IMR-90 (cell line): ENCODE measurements at regions not wholly inside any gene's neighbourhood (a gene's known extent, or its start where the extent isn't known, plus 50 kb on each side); places are given as distances from the start of the nearest gene placed in this dataset.

ENCODE experiments used
- ATAC-seq: fragments of 200-7000 bp; cut with Tn5 transposase; 2 replicates; pipeline ENCODE4 v1.9.1; 2020; ENCODE audit warnings: low read depth, mild to moderate bottlenecking, moderate library complexity
- BruUV-seq: library from RNA; stranded (reverse); fragments of 400-500 nt; replicated peaks from 2 replicates; lab custom pipeline; 2021; lab: Mats Ljungman, UMichigan
- CTCF ChIA-PET: fragments of 300-600 bp; formaldehyde crosslinking; extraction: SDS; loops from one replicate; lab custom pipeline; 2021; ENCODE audit warnings: antibody characterized with exemption; lab: Yijun Ruan, JAX
- POLR2A ChIA-PET: fragments of 300-600 bp; sonication (Branson Sonifier 250); formaldehyde crosslinking; loops from one replicate; lab custom pipeline; 2022; ENCODE audit warnings: antibody characterized with exemption; ENCODE audit not compliant: unreplicated experiment; lab: Charles Lee
- DNase-seq: peaks from one replicate; pipeline ENCODE4 v3.0.0; 2013
- H2AFZ ChIP-seq: replicated peaks from 2 replicates; pipeline ENCODE3; 2013; ENCODE audit warnings: low read length, mild to moderate bottlenecking; ENCODE audit not compliant: poor library complexity
- H2AK5ac ChIP-seq: 2 replicates; pipeline ENCODE4 v1.6.1; 2013; ENCODE audit warnings: low read depth, low read length, inconsistent platforms
- H2AK9ac ChIP-seq: replicated peaks from 2 replicates; pipeline ENCODE3; 2013; ENCODE audit warnings: mild to moderate bottlenecking, low read depth, low read length, moderate library complexity; ENCODE audit not compliant: poor library complexity
- H2BK120ac ChIP-seq: 2 replicates; pipeline ENCODE4 v1.6.1; 2013; ENCODE audit warnings: low read depth, low read length, inconsistent platforms
- H2BK15ac ChIP-seq: 3 replicates; pipeline ENCODE4 v1.6.1; 2013; ENCODE audit warnings: low read depth, low read length, inconsistent platforms
- H2BK20ac ChIP-seq: 2 replicates; pipeline ENCODE4 v1.6.1; 2013; ENCODE audit warnings: low read depth, mild to moderate bottlenecking, inconsistent platforms, low read length, moderate library complexity
- H2BK5ac ChIP-seq: 2 replicates; pipeline ENCODE4 v1.6.1; 2013; ENCODE audit warnings: mild to moderate bottlenecking, low read depth, low read length, inconsistent platforms; ENCODE audit not compliant: poor library complexity, severe bottlenecking
- H3K14ac ChIP-seq: replicated peaks from 2 replicates; pipeline ENCODE4 v1.6.1; 2013; ENCODE audit warnings: low read depth, low read length, inconsistent platforms
- H3K18ac ChIP-seq: 2 replicates; pipeline ENCODE4 v1.6.1; 2013; ENCODE audit warnings: low read depth, low read length, control low read depth
- H3K23ac ChIP-seq: 2 replicates; pipeline ENCODE4 v1.6.1; 2013; ENCODE audit warnings: low read depth, low read length, inconsistent platforms
- H3K27ac ChIP-seq: 2 replicates; pipeline ENCODE4 v1.5.1; 2013; ENCODE audit warnings: mild to moderate bottlenecking, control low read depth, low read length; ENCODE audit not compliant: insufficient read depth
- H3K27me3 ChIP-seq: 2 replicates; pipeline ENCODE4 v1.6.1; 2013; ENCODE audit warnings: low read length; ENCODE audit not compliant: control insufficient read depth, insufficient read depth
- H3K36me3 ChIP-seq: 2 replicates; pipeline ENCODE4 v1.6.1; 2013; ENCODE audit warnings: low read length, mixed read lengths; ENCODE audit not compliant: control insufficient read depth, insufficient read depth
- H3K4ac ChIP-seq: 2 replicates; pipeline ENCODE4 v1.6.1; 2013; ENCODE audit warnings: low read depth, low read length, inconsistent platforms
- H3K4me1 ChIP-seq: 2 replicates; pipeline ENCODE4 v1.6.1; 2013; ENCODE audit warnings: low read length, mixed read lengths; ENCODE audit not compliant: control insufficient read depth, insufficient read depth
- H3K4me2 ChIP-seq: 2 replicates; pipeline ENCODE4 v1.6.1; 2013; ENCODE audit warnings: low read depth, mild to moderate bottlenecking, control low read depth, low read length, moderate library complexity
- H3K4me3 ChIP-seq: 2 replicates; pipeline ENCODE4 v1.5.1; 2013; ENCODE audit warnings: low read depth, mild to moderate bottlenecking, control low read depth, low read length, moderate library complexity; ENCODE audit not compliant: insufficient read depth
- H3K56ac ChIP-seq: 2 replicates; pipeline ENCODE4 v1.6.1; 2013; ENCODE audit warnings: low read length, inconsistent platforms; ENCODE audit not compliant: insufficient read depth; ENCODE audit errors: extremely low read depth
- H3K79me1 ChIP-seq, 2 experiments: 2 replicates each; pipeline ENCODE4 v1.6.1; 2013; ENCODE audit warnings: low read length in 2 of 2, inconsistent platforms in 1 of 2, low read depth in 1 of 2
- H3K9ac ChIP-seq: 2 replicates; pipeline ENCODE4 v1.6.1; 2013; ENCODE audit warnings: low read depth, low read length, control low read depth
- H3K9me1 ChIP-seq: 2 replicates; pipeline ENCODE4 v1.6.1; 2013; ENCODE audit warnings: low read length, inconsistent platforms; ENCODE audit not compliant: insufficient read depth
- H3K9me3 ChIP-seq: 2 replicates; pipeline ENCODE4 v1.6.1; 2013; ENCODE audit warnings: low read length; ENCODE audit not compliant: control insufficient read depth, insufficient read depth
- H4K20me1 ChIP-seq: 2 replicates; pipeline ENCODE4 v1.6.1; 2013; ENCODE audit warnings: low read length, inconsistent platforms; ENCODE audit not compliant: insufficient read depth
- H4K5ac ChIP-seq: 2 replicates; pipeline ENCODE4 v1.6.1; 2013; ENCODE audit warnings: mild to moderate bottlenecking, low read depth, low read length, control low read depth
- H4K8ac ChIP-seq, 2 experiments: 2 replicates each; pipeline ENCODE4 v1.6.1; 2013; ENCODE audit warnings: low read depth in 2 of 2, low read length in 2 of 2, control low read depth in 1 of 2, inconsistent platforms in 1 of 2
- H4K91ac ChIP-seq: 2 replicates; pipeline ENCODE4 v1.6.1; 2013; ENCODE audit warnings: low read depth, low read length, inconsistent platforms; ENCODE audit not compliant: insufficient read depth
- BHLHE40 ChIP-seq: fragments of 150-350 bp; IDR thresholded peaks from 2 replicates; pipeline ENCODE4 v1.6.1; 2016; ENCODE audit warnings: mild to moderate bottlenecking, low read depth, low read length
- CEBPB ChIP-seq: IDR thresholded peaks from 2 replicates; pipeline ENCODE4 v1.6.1; 2012; ENCODE audit warnings: low read depth, low read length, improper control_type of control experiment
- CHD1 ChIP-seq: IDR thresholded peaks from 2 replicates; pipeline ENCODE4 v1.6.1; 2012; ENCODE audit warnings: low read depth, low read length, improper control_type of control experiment
- FOS ChIP-seq: fragments of 150-350 bp; IDR thresholded peaks from 2 replicates; pipeline ENCODE4 v1.6.1; 2016; ENCODE audit warnings: low read depth, low read length
- MAFK ChIP-seq: IDR thresholded peaks from 2 replicates; pipeline ENCODE4 v1.6.1; 2012; ENCODE audit warnings: low read depth, low read length, improper control_type of control experiment
- MAZ ChIP-seq: IDR thresholded peaks from 2 replicates; pipeline ENCODE4 v1.6.1; 2012; ENCODE audit warnings: low read depth, mild to moderate bottlenecking, low read length, improper control_type of control experiment, moderate library complexity, borderline replicate concordance
- MXI1 ChIP-seq: IDR thresholded peaks from 2 replicates; pipeline ENCODE4 v1.6.1; 2012; ENCODE audit warnings: low read depth, mild to moderate bottlenecking, low read length, moderate library complexity, borderline replicate concordance
- RAD21 ChIP-seq: IDR thresholded peaks from 2 replicates; pipeline ENCODE4 v1.6.1; 2012; ENCODE audit warnings: low read length, improper control_type of control experiment
- SMC3 ChIP-seq: fragments of 150-350 bp; IDR thresholded peaks from 2 replicates; pipeline ENCODE4 v1.6.1; 2016; ENCODE audit warnings: low read depth, mild to moderate bottlenecking, antibody characterized with exemption, low read length, moderate library complexity
- WGBS, 2 experiments: methylation state at CpG; one replicate each; pipeline versions ENCODE4 v1.1.5 to v1.1.7; 2013; ENCODE audit warnings: missing lambda C conversion rate in 2 of 2; ENCODE audit not compliant: insufficient read length in 1 of 2; ENCODE audit errors: extremely low coverage in 2 of 2; 5-methylcytosine and 5-hydroxymethylcytosine counted together
- dilution Hi-C: fragments of 300-500 bp; cut with HindIII; formaldehyde crosslinking; loops from one replicate; pipeline ENCODE4 v1.14.3; 2018; ENCODE audit warnings: low sequenced_read_pairs; ENCODE audit not compliant: unreplicated experiment
- in situ Hi-C: fragments of 300-500 bp; cut with MboI; formaldehyde crosslinking; loops from 3 replicates; pipeline ENCODE4 v1.14.3; 2019; ENCODE audit warnings: low sequenced_read_pairs, inconsistent platforms, mixed read lengths
- intact Hi-C: fragments of 100-400 bp; cut with micrococcal nuclease; formaldehyde crosslinking; loops from 2 replicates; pipeline ENCODE4 v1.10.0; 2022
- TF ChIP-seq, protein P1 (sequence below): fragments of 150-350 bp; IDR thresholded peaks from 2 replicates; pipeline ENCODE4 v1.6.1; 2016; ENCODE audit warnings: low read depth, mild to moderate bottlenecking, low read length, moderate library complexity, borderline replicate concordance

DNA sequence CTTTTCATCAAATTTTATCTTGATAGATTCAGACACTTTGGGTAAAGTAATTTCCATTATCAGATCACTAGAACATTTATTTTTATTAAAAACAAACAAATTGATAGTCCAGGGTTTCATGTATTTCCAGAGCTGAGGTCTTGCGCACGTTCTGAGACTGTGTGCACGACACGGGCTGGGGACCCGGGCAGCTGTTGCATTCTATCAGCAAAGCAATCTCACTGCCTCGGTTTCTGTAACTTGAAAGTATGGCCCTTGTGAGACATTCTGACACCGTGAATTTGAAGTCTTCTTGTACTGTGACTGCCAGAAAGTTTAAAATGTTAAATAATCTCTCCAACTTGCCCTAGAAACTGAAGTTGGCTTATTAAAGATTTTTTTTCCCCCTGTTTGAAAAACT lies 746.9 kb upstream of the ADGRL2 start:
- BruUV-seq = no TSS peak
- H3K79me1 ChIP-seq = no peaks in the 10 kb centered on the region
- CTCF ChIA-PET = no interaction called here

More for the DNA sequence above, 746.9 kb upstream of the ADGRL2 start:
- Histone ChIP-seq H3K9me1 (no peaks in the 10 kb centered on the region), H2AFZ (no peak overlapping the region), H2BK20ac (no peak overlapping the region), H4K5ac (no peak overlapping the region), H3K36me3 (no peaks in the 10 kb centered on the region), H3K56ac (no peak overlapping the region), H3K9me3 (no peaks in the 10 kb centered on the region), H2BK15ac (no peak overlapping the region), H3K18ac (no peak overlapping the region; the same call in 1 of the 2 replicates), H3K4ac (no peak overlapping the region), H2AK5ac (no peak overlapping the region), H3K4me2 (no peak overlapping the region), H4K20me1 (no peaks in the 10 kb centered on the region), H3K27me3 (no peaks in the 10 kb centered on the region), H3K23ac (no peak overlapping the region), H2BK120ac (no peak overlapping the region), H4K91ac (no peak overlapping the region; the same call in 1 of the 2 replicates), H3K4me3 (no peak overlapping the region), H3K27ac (no peak overlapping the region), H2AK9ac (no peak overlapping the region), H3K14ac (no peak overlapping the region), H2BK5ac (no peak overlapping the region), H4K8ac (peak overlapping the region in 1 of 2 experiments; percentile 26; a peak in 1 of 4 replicates), H3K4me1 (no peaks in the 10 kb centered on the region), H3K9ac (no peak overlapping the region)
- DNase-seq = no peak
- intact Hi-C loops = no loop called here
- POLR2A ChIA-PET = no interaction called here
- TF ChIP-seq FOS (no peak), RAD21 (no peak), MAFK (no peak), BHLHE40 (no peak), CHD1 (no peak), CEBPB (no peak), SMC3 (no peak), MAZ (no peak), MXI1 (no peak)
- TF ChIP-seq, protein P1, sequence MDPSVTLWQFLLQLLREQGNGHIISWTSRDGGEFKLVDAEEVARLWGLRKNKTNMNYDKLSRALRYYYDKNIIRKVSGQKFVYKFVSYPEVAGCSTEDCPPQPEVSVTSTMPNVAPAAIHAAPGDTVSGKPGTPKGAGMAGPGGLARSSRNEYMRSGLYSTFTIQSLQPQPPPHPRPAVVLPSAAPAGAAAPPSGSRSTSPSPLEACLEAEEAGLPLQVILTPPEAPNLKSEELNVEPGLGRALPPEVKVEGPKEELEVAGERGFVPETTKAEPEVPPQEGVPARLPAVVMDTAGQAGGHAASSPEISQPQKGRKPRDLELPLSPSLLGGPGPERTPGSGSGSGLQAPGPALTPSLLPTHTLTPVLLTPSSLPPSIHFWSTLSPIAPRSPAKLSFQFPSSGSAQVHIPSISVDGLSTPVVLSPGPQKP = no peak
- dilution Hi-C loops = no loop called here
- peak; percentile 21; the same call in 1 of the 2 replicates for ATAC-seq
- 38% methylated on average over 4 of the region's 7 CpGs; no CpG with 5 or more reads in 1 of the 2 experiments for WGBS, 2 experiments
- in situ Hi-C loops = no loop called here
